Skin of body (tissue), 1 donor: ENCODE measurements at regions not wholly inside any gene's neighbourhood (a gene's known extent, or its start where the extent isn't known, plus 50 kb on each side); places are given as distances from the start of the nearest gene placed in this dataset.
A peak's percentile ranks its signal among the peaks of the same experiment; 100 is the strongest.
"Not testable (repeated sequence)": the region's sequence is repeated elsewhere in the genome, so short reads cannot be mapped to it uniquely, and the experiment has no call there.

Source experiments
- DNase-seq: peaks from one replicate; lab custom pipeline; 2025; lab: John Stamatoyannopoulos, UW

DNA sequence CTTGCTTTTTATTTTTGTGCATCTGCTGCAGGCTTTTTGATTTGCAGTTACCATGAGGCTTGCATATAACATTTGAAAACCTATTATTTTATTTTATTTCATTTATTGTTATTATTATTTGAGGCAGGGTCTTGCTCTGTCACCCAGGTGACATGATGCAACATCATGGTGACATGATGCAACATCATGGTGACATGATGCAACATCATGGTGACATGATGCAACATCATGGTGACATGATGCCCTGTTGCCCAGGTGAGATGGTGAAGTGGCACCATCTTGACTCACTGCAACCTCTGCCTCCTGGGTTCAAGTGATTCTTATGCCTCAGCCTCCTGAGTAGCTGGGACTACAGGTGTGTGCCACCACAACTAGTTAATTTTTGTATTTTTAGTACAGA lies 244.5 kb upstream of the CTBP2 start:
- not testable (repeated sequence) for DNase-seq

DNA sequence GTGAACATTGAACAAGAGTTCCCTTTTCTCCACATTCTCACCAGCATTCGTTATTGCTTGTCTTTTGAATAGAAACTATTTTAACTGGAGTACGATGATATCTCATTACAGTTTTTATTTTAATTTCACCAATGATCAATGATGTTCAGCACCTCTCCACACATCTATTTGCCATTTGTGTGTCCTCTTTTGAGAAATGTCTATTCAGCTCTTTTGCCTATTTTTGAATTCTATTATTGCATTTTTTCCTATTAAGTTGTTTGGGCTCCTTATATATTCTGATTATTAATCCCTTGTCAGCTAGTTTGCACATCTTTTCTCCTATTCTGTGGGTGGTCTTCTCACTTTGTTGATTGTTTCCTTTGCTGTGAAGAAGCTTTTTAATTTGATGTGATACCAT lies 241.1 kb upstream of the CTBP2 start:
- DNase-seq, result no peak

DNA sequence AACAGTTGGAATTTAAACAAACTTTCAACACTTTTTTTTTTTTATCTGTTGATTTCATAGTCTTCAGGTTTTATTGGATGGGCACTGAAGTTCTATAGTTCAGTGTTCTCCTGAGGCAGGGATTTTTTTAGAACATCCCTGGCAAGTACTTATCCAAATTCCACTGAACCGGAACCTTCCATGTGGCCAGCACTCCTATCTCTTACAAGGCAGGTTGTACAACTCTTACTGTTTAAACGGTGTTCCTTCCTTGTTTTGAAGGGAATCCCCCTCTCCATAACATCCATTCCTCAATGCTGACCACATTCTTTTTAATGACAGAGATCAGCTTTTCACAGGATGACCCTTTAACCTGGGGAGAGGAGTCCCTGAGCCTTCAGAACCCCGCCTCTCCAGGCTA lies 238.9 kb upstream of the CTBP2 start:
- no peak for DNase-seq

DNA sequence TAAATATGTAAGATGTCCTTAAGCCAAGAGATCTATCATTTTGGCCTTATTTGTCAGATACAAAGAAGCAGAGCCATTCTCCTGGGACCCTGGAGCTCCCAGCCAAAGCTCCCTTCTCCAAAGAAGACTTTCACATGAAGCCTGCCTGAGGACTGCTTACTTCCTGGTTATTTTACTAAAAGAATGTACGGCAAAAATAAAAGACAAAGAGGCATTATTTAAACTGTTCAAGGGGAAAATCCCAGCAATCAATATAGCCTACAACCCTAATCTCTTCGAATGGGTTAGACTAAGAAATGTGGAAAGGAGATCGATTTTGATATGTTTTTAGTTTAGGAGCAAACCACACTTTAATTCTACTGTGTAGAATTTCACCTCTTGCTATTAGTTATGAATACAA lies 237.9 kb upstream of the CTBP2 start:
- no peak for DNase-seq

DNA sequence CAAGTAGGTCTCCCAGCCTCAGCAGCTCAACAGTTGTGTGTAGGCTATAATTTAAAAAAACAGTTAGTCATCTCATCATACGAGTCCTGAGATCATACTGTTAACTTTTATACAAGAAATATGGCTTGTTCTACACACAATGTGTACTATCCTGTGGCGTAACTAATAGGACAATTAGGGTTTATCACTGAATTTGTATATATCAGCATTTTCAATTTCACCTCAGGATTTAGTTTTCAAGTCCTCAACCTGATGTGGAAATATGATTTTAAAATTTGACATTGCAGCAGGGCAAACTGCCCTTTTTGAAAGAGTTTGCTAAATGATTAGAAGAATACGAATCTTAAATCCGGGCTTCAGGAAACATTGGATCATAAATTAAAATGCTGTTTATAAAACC lies 237.2 kb upstream of the CTBP2 start:
- DNase-seq, result no peak

DNA sequence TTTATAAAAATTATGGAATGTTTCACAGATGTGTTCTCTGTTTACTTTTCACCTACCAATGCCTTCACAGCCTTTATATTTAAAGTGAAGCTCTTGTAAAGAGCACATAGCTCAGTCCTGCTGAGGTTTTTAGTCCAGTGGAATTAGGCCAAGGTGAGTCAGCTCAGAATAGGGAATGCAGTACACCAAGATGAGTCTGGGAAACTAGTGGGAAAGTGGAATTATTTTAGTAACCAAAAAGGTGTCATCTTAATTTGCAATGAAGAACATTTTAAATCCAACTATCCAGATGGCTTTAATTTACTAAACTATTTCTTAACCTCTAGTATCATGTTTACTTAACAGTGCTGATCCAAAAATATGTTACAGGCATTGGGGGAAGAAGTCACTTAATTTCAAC lies 236.3 kb upstream of the CTBP2 start:
- no peak for DNase-seq

DNA sequence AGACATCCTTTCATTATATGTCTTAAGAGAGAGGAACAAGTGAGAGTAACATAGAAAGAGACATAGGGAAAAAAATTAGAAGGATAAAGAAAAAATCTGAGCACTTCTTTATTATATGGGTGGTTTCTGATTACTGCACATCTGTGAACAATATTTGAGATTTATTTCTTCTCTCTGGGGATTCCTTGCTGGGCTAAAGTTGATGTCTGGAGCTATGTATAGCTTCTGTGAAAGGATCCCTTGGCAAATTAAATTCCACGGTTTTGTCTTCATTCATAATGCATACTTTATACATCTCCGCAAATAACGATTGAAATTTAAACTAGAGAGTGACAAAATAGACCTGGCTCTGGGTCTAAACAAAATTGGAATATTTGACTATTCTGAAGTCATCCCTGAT lies 232.2 kb upstream of the CTBP2 start:
- DNase-seq, result peak; percentile 75

DNA sequence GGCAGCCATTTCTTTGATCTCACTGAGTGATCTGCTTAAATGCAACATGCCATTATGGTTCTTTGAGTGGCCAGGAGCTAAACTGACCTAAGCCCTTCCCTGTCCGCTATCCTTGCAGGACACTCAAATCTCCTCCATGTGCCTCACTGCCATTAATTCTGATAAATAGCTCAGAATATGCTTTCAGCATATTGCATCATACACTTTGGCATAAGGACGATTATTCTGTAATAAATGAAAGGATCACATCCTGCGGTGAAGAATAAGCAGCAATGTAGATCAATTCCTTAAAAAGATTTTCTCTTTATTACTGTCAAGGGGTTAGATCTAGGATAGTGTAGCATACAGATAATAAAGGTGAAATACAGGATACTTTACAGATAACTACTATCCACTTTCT lies 231.8 kb upstream of the CTBP2 start:
- no peak for DNase-seq

DNA sequence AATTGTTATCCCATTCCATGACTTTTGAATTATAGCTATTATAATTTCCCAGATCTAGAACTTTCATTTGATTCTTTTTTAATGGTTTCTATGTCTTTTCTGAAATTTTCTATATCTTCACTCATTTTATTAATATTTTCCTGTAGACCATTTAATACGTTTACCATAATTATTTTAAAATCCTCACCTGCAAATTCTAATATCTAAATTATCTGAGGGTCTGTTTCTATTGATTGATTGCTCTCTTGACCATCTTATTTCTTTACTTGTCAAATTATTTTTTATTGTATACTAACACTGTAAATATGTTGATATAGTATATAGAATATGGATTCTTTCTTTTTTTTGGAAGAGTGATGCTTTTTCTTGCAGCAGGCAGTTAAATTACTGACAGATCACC lies 229.3 kb upstream of the CTBP2 start:
- no peak for DNase-seq

DNA sequence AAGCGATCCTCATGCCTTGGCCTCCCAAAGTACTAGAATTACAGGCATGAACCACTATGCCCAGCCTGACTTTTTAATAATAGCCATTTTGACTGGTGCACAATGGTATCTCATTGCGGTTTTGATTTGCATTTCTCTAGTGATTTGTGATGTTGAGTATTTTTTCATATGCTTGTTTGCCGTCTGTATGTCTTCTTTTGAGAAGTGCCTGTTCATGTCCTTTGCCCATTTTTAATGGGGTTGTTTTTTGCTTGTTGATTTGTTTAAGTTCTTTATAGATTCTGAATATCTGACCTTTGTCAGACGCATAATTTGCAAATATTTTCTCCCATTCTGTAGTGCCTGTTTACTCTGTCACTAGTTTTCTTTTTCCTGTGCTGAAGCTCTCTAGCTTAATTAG lies 219.2 kb upstream of the CTBP2 start:
- DNase-seq, result no peak

DNA sequence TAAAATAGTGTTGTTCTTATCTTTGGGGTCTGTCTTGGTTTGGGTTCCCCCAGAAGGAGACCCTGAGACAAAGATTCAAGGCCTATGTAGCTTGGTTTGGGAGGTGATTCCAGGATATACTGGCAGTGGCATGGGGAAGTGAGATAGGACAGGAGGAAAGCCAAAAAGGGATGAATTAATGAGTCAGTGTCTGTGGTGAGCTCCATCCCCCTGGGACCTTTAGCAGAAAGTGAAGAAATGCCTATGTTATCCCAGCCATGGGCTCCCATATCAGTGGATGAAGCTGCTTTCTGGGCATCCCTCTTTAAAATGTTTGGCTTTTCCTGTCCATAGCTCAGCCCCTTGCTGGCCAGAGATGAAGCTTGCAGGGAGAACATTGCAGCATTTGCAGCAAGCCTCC lies 217.0 kb upstream of the CTBP2 start:
- DNase-seq, result no peak

DNA sequence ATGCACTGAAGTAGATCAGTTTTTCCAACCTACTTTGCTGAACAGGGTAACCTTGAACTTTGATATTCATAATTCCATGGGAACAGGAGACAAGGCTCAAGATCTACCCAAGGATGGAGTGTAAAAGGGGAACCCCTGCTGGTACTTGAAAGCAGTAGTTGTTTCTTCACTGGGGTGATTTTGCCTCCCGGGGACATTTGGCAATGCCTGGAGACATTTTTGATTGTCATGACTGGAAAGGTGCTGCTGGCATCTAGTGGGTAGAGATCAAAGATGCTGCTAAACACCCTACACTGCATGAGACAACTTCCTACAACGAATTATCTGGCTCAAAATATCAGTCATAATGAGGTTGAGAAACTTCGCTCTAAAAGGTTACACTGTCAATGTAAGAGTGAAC lies 214.8 kb upstream of the CTBP2 start:
- DNase-seq, result no peak

DNA sequence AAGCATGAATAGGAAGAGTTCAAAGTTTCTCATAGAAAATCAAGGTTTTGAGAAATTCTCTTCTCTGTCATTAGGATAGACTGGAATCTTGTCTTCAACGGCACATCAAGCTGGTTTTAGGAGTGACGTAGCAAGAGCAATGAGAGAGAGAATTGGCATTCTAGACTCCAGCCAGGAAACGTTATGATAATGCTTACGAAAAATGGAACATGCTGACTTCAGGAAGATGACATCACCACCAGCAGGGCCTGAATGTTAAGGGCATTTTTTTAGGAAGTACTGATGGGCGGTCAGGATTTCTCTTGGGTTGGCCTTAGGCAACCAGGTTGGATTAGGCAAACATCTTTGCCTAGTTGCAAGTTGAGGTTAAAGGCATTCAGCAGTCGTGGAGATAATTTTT lies 213.2 kb upstream of the CTBP2 start:
- no peak for DNase-seq

DNA sequence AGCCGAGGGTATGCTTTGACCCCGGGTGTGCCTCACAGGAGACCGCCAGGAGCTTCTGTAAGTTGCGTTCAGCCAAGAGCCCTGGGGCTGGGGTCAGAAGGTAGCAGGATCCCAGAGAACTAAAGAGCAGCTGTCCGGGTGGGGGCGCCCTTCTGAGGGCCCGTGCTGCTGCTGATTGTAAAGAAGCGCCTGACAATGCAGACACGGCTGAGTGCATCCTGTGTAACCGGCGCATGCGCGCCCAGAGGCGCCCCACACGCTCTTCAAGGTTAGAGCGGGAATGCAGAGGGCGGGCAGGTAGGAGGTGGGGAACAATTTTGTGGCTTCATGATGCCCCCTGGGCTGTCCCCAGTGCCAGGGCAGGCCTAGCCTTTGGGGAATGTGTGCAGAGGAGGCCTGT lies 210.2 kb upstream of the CTBP2 start:
- DNase-seq, result no peak

DNA sequence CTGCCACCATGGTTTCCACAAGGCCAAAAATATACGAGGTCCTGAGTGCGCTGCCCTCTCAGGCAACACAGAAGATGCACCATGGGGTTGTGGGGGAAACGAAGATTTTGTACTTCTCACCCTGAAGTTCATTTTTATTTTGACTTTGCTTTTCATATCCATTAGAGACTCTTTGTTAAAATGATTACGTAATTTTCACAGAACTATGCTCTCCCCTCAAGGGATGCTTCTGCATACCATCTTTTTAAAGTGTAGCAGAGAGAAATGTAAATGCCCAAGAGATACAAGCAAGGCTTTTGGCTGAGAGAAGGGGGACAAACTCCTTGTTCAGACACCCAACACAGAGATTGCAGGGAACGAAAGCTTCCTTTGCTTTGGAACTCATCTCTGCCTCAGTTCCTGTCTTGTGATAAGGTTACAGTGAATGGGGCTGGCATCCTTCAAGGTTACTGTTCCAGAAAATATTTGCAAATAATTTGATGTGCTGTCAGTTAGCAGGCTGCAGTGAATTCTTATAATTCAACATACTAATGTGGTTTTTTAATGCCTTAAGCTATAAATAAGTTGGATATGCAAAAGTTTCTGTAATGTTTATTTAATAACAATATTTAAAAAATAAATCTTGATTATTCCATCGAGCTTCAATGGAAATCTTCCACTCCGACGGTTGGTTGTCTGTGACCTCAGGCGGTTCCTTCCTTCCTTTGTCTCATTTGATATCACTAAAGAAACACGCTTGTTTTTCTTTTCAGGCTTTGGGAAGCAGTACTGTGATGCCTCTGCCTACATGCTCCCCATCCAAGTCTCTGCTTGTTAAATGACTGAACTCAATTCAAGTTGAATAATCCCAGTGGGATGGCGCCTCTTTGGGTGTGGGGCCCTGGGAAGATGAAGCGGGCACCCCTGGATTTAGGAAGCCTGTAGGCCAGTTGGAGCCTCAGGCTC lies 209.3 kb upstream of the CTBP2 start:
- DNase-seq, result no peak

DNA sequence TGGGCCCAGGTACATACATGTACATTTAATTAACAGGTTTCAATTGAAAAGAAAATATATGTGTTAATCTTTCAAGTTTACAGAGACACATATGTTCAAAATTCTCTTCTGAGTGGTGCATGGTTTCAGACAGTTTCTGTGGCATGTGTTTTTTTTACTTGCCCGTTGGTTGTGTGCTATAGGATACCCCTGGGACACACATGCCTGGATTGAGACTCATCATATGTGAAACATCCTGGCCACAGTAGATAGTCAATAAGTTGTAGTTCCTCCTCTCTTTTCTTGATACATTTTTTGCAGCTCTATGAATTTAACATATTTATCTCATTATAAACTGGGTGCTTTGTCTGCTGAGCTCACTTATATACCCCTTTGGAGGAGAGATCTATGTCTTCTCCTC lies 207.8 kb upstream of the CTBP2 start:
- DNase-seq, result no peak

DNA sequence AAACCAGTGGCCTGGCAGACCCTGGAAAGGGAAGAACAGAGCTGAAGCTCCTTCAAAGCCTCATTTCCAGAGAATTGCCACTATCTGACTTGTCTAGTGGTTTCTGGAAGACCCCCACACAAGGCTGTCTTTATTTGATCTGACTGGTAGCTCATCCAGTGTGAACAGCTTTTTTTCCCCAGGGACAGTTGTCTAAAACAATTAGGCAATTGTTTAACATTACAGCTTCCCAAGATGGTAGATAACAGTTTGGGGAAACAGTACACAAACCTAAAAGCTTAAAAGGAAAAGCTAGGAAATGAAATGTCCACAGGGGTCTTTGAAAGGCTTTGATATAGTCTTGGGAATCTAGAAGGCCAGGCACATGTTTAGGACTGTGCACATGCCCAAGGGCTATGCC lies 203.4 kb upstream of the CTBP2 start:
- no peak for DNase-seq

DNA sequence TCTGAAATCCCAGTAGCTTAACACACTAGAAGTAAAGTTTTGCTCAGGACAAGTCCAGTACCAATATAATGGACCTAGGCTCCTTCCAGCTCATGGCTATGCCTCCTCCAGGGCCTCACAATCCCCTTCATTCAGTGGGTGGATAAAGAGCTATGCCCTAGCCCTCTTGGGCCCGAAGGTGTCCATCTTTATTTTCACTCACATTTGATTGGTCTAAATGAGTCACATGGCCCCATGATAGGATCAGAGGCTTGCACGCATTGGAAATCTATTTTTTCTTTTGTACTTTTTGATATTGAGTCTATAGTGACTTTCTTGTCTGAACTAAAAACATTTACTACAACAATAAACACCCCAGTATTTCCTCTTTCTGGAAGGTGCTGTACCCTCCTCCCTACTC lies 202.6 kb upstream of the CTBP2 start:
- DNase-seq, result no peak

DNA sequence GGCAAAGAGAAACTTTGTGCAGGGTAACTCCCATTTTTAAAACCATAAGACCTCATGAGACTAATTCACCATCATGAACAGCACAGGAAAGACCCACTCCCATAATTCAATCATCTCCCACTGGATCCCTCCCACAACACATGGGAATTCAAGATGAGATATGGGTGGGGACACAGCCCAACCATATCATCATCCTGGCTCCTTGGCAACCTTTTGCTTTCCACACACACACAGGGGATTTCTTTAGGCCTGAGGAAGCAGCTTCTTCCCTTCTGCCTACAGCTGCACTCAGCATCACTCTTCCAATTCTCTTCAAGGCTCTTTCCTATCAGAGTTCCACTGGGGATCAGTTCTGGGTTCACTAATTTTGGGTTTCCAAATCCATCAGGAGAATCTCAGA lies 199.0 kb upstream of the CTBP2 start:
- no peak for DNase-seq

DNA sequence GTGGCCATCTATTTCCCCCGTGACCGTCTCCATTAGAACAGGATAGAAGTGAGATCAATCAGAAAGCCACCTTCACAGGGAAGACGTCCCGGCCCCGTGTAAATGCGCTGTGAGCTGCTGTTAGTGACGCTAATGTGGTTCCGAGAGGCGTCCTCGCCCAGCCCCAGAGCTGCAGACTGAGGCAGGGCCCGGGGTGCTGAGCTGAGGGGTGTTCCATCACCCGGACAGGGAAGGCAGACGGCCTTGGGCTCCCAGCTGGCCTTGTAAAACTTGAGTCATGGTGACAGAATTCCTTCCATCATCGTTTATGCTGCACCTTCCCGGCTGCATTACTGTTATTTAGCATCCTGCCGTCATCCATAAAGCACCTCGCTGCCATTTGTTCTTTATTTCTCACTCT lies 195.3 kb upstream of the CTBP2 start:
- DNase-seq, result no peak

DNA sequence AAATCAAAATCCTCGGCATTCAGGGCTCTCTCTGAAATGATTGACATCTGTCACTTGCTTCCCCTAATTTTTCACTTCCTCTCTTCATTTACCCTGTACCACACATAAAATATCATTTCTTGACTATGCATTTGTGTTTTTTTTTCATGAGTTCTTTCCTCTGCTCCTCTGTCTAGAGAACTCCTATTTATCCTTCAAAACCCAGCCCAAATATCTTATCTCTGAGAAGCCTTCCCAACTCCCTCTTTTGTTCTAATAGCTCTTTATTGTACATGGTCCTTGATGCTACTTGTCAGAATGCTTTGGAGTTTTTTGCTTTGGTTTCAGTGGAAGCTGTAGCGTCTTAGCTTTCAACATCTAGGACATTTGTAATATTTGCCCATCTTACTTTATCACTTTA lies 190.2 kb upstream of the CTBP2 start:
- no peak for DNase-seq

DNA sequence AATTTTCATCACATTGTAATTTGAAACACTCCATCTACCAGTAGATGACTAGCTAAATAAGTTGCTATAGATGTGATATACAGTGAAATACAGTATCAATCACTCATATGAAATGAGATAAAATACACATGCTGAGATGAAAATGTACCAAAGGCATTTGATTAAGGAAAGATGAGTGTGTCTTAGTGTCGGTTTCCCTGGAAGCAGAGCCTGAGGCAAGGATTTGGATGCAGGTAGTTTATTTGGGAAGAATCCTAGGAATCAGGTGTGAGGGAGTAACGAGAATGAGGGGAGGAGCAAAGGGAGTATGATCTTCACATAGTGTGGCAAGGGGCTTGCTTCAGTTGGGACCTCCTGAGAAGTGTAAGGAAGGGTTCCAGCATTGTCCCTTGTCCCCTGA lies 188.2 kb upstream of the CTBP2 start:
- DNase-seq, result no peak

DNA sequence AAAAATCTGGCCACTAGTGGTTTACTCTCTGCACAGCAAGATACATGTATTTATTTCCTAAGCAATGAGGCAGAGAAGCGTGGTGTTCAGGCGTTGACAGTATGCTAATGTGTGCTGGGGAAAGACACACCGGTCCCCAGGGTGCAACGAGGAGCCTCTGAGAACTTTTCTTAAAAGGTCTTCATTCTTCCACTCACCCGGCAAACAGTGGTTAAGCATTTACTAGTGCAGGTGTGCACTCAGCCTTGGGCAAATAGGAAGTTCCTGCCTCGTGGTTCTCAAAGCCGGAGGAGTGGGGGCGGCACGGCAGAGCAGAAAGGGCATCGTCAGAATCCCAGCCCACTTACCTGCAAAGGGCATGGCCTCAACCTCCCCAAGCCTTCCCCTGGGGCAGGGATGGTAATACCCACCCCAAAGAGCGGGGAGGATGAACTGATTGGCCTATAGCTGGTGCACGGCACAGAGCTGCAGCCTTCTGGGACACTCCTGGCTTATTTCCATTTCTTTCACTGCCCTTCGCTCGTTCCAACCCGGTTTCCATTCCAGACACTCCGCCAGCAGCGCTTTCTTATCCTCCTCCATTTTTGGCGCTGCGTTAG lies 184.3 kb upstream of the CTBP2 start:
- no peak for DNase-seq
